ENCODE measurements at regions not wholly inside any gene's neighbourhood (a gene's known extent, or its start where the extent isn't known, plus 50 kb on each side); places are given as distances from the start of the nearest gene placed in this dataset.

GRCh38 chr1:146409817-146410441 is 181.1 kb upstream of the NOTCH2NLA start (continued):
- peak in 1 of 2 experiments; percentile 22; a peak in 1 of 4 replicates for TF ChIP-seq SIX5 (IDR thresholded peaks at IDR 0.05; ENCODE audit: borderline replicate concordance in 1 of 2, insufficient read depth in 1 of 2, low read depth in 1 of 2, low read length in 2 of 2)
- TF ChIP-seq GABPB1 (CRISPR knock-in tag; IDR thresholded peaks at IDR 0.05): peak; percentile 52; the same call in 1 of the 2 replicates
- TF ChIP-seq AFF1 (IDR thresholded peaks at IDR 0.05; ENCODE audit: low read depth in 1 of 2, partially characterized antibody in 2 of 2): peak; percentile 73 to 91
- peak; percentile 67 for TF ChIP-seq DACH1 (IDR thresholded peaks at IDR 0.05; ENCODE audit: partially characterized antibody)
- TF ChIP-seq ZNF57 (CRISPR knock-in tag; IDR thresholded peaks at IDR 0.05): peak; percentile 97
- TF ChIP-seq E4F1 (CRISPR knock-in tag; IDR thresholded peaks at IDR 0.05; ENCODE audit: borderline replicate concordance): peak; percentile 84; the same call in 1 of the 2 replicates
- peak; percentile 99 for TF ChIP-seq ZBED1 (IDR thresholded peaks at IDR 0.05)
- TF ChIP-seq TRIM28 (IDR thresholded peaks at IDR 0.05): 0 out of 2 replicates have a peak, but pooled peaks have one; percentile 68
- TF ChIP-seq CBFA2T3 (IDR thresholded peaks at IDR 0.05): peak; percentile 26; the same call in 1 of the 2 replicates
- TF ChIP-seq FOXJ2 (tag; IDR thresholded peaks at IDR 0.05): 0 out of 2 replicates have a peak, but pooled peaks have one; percentile 63
- peak; percentile 98 for TF ChIP-seq PHB (CRISPR knock-in tag; IDR thresholded peaks at IDR 0.05)
- TF ChIP-seq ZNF561 (CRISPR knock-in tag; conservative IDR thresholded peaks at IDR 0.05): peak; percentile 95
- 0 out of 2 replicates have a peak, but pooled peaks have one; percentile 31 for TF ChIP-seq SMARCE1 (IDR thresholded peaks at IDR 0.05)
- TF ChIP-seq ILF3 (IDR thresholded peaks at IDR 0.05; ENCODE audit: borderline replicate concordance): peak; percentile 100
- TF ChIP-seq HDAC6 (IDR thresholded peaks at IDR 0.05; ENCODE audit: low read depth, low read length): peak; percentile 94
- peak; percentile 95 for TF ChIP-seq ZNF347 (CRISPR knock-in tag; IDR thresholded peaks at IDR 0.05; ENCODE audit: low read depth)
- peak; percentile 86 for TF ChIP-seq ZNF384 (IDR thresholded peaks at IDR 0.05; ENCODE audit: low read depth, low read length)
- TF ChIP-seq, protein P1, sequence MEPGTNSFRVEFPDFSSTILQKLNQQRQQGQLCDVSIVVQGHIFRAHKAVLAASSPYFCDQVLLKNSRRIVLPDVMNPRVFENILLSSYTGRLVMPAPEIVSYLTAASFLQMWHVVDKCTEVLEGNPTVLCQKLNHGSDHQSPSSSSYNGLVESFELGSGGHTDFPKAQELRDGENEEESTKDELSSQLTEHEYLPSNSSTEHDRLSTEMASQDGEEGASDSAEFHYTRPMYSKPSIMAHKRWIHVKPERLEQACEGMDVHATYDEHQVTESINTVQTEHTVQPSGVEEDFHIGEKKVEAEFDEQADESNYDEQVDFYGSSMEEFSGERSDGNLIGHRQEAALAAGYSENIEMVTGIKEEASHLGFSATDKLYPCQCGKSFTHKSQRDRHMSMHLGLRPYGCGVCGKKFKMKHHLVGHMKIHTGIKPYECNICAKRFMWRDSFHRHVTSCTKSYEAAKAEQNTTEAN (CRISPR knock-in tag; IDR thresholded peaks at IDR 0.05): 0 out of 2 replicates have a peak, but pooled peaks have one; percentile 52
- TF ChIP-seq, protein P2, sequence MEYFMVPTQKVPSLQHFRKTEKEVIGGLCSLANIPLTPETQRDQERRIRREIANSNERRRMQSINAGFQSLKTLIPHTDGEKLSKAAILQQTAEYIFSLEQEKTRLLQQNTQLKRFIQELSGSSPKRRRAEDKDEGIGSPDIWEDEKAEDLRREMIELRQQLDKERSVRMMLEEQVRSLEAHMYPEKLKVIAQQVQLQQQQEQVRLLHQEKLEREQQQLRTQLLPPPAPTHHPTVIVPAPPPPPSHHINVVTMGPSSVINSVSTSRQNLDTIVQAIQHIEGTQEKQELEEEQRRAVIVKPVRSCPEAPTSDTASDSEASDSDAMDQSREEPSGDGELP (CRISPR knock-in tag; IDR thresholded peaks at IDR 0.05; ENCODE audit: borderline replicate concordance): peak; percentile 36; the same call in 1 of the 2 replicates
- peak; percentile 73; the same call in 1 of the 2 replicates for TF ChIP-seq ZKSCAN1 (IDR thresholded peaks at IDR 0.05; ENCODE audit: low read depth, low read length)

Data from K562 (cell line).